Left renal cortex interstitium (tissue), 4 donors: ENCODE measurements at regions not wholly inside any gene's neighbourhood (a gene's known extent, or its start where the extent isn't known, plus 50 kb on each side); places are given as distances from the start of the nearest gene placed in this dataset.
"Not testable (repeated sequence)": the region's sequence is repeated elsewhere in the genome, so short reads cannot be mapped to it uniquely, and the experiment has no call there.

ENCODE experiments used
- DNase-seq, 4 donors: peaks; one replicate each; pipeline ENCODE4 v3.0.0-alpha.2; 2013; ENCODE audit warnings: low read depth in 4 of 4, low spot score in 2 of 4, missing footprints in 1 of 4

- DNase-seq: no peak
Measured at GRCh38 chr6:170037541-170038250, 253.2 kb downstream of the DLL1 start.

GRCh38 chr6:170036916-170037315 is 254.0 kb downstream of the DLL1 start:
- DNase-seq: no peak

GRCh38 chr6:170036367-170036766 is 254.5 kb downstream of the DLL1 start:
- DNase-seq: not testable (repeated sequence)

- no peak for DNase-seq
Measured at GRCh38 chr6:170035901-170036304, 255.0 kb downstream of the DLL1 start.

GRCh38 chr6:170035044-170035443 is 255.8 kb downstream of the DLL1 start:
- DNase-seq: no peak

- no peak for DNase-seq
Measured at GRCh38 chr6:170034294-170034693, 256.6 kb downstream of the DLL1 start.

- no peak for DNase-seq
Measured at GRCh38 chr6:170033666-170034065, 257.2 kb downstream of the DLL1 start.

GRCh38 chr6:170032706-170033309 is 258.1 kb downstream of the DLL1 start:
- DNase-seq: no peak

GRCh38 chr6:170032197-170032596 is 258.7 kb downstream of the DLL1 start:
- no peak for DNase-seq

GRCh38 chr6:170031684-170032121 is 259.2 kb downstream of the DLL1 start:
- DNase-seq: no peak

GRCh38 chr6:170030821-170031471 is 259.9 kb downstream of the DLL1 start:
- DNase-seq: no peak

GRCh38 chr6:170030284-170030815 is 260.5 kb downstream of the DLL1 start:
- DNase-seq: no peak

GRCh38 chr6:170029416-170030283 is 261.2 kb downstream of the DLL1 start:
- DNase-seq: no peak

- no peak for DNase-seq
Measured at GRCh38 chr6:170028629-170029345, 262.1 kb downstream of the DLL1 start.

GRCh38 chr6:170027647-170028043 is 263.2 kb downstream of the DLL1 start:
- no peak for DNase-seq

GRCh38 chr6:170026751-170027646 is 263.9 kb downstream of the DLL1 start:
- no peak for DNase-seq

- DNase-seq: no peak
Measured at GRCh38 chr6:170025935-170026750, 264.7 kb downstream of the DLL1 start.

- DNase-seq: no peak
Measured at GRCh38 chr6:170025341-170025911, 265.5 kb downstream of the DLL1 start.
